Kidney (tissue), 13 donors: ENCODE measurements at regions not wholly inside any gene's neighbourhood (a gene's known extent, or its start where the extent isn't known, plus 50 kb on each side); places are given as distances from the start of the nearest gene placed in this dataset.

Source experiments
- DNase-seq, 5 donors: peaks; one replicate each; pipeline ENCODE4 v3.0.0-alpha.2; 2013 to 2020
- FAIRE-seq: peaks from 2 replicates; lab custom pipeline; 2012; peaks lifted over from hg19 to GRCh38; lab: Jason Lieb, UNC
- H3K27ac ChIP-seq, 2 donors: one replicate each; pipeline ENCODE4 v1.7.0; 2013; ENCODE audit warnings: low read depth in 2 of 2, low read length in 2 of 2, inconsistent platforms in 1 of 2
- H3K27me3 ChIP-seq: one replicate; pipeline ENCODE4 v1.7.1; 2013; ENCODE audit warnings: low read length, inconsistent platforms; ENCODE audit not compliant: control insufficient read depth, insufficient read depth
- H3K36me3 ChIP-seq, 3 donors: one replicate each; pipeline versions ENCODE4 v1.7.0 to v1.7.1; 2013; ENCODE audit warnings: low read length in 3 of 3, control low read depth in 1 of 3, inconsistent platforms in 1 of 3; ENCODE audit not compliant: insufficient read depth in 3 of 3, control insufficient read depth in 2 of 3
- H3K4me1 ChIP-seq, 3 donors: one replicate each; pipeline versions ENCODE4 v1.7.0 to v1.7.1; 2013; ENCODE audit warnings: low read length in 3 of 3, inconsistent platforms in 1 of 3, low read depth in 1 of 3; ENCODE audit not compliant: control insufficient read depth in 2 of 3, insufficient read depth in 2 of 3
- H3K4me3 ChIP-seq, 3 donors: one replicate each; pipeline versions ENCODE4 v1.7.0 to v1.8.1; 2013; ENCODE audit warnings: low read length in 3 of 3, control low read depth in 1 of 3, inconsistent platforms in 1 of 3
- H3K9ac ChIP-seq, 3 donors: one replicate each; pipeline versions ENCODE4 v1.7.0 to v1.7.1; 2013; ENCODE audit warnings: low read length in 3 of 3, control low read depth in 1 of 3, inconsistent platforms in 1 of 3
- H3K9me3 ChIP-seq, 3 donors: one replicate each; pipeline versions ENCODE4 v1.7.0 to v1.7.1; 2013; ENCODE audit warnings: low read length in 3 of 3, control low read depth in 1 of 3, inconsistent platforms in 1 of 3; ENCODE audit not compliant: control insufficient read depth in 2 of 3, insufficient read depth in 1 of 3
- intact Hi-C: fragments of 100-400 bp; cut with DNase I; formaldehyde crosslinking; loops from one replicate; pipeline ENCODE4 v1.11.1; 2022
- TF ChIP-seq, protein P1 (sequence below): IDR thresholded peaks from 3 replicates; pipeline ENCODE4 v1.5.1; 2012; ENCODE audit warnings: mild to moderate bottlenecking, moderate library complexity, borderline replicate concordance; ENCODE audit not compliant: insufficient read depth; ENCODE audit errors: extremely low read depth
- donor health status: control.
- donor health status: control.
- donor health status: control.
- donor health status: control.
- donor health status: control.
- donor health status: DM: yes; HTN: yes; CAD: no.
- donor health status: Normal renal cell carcinoma (clear cell type).

DNA sequence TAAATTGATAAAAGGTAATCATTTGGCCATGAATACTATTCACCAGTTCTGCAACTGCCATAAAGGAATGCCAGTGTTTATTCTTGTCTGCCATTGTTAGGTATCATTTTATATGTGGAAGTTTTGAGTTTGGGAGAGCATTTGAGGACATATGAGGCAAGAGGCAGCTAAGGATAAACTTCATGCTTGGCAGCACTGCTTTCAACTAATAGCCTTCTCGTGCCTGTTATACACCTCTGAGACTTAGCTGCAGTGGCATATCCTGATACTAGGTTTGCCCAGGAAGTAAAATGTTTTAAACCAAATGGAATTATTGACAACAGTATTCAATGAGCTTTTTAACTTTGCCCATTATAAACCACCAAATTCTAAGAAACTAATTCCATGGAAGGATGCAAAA, 126.0 kb upstream of the DPH6 start:
- Histone ChIP-seq H3K4me3 (no peak overlapping the region), H3K9me3 (no peaks in the 10 kb centered on the region), H3K4me1 (peaks cover 5 to 30% (median 7%) of the 10 kb centered on the region in 3 donors), H3K9ac (no peak overlapping the region), H3K27ac (no peak overlapping the region), H3K36me3 (no peaks in the 10 kb centered on the region), H3K27me3 (no peaks in the 10 kb centered on the region)
- FAIRE-seq (no peak), DNase-seq (no peak)
- TF ChIP-seq, protein P1, sequence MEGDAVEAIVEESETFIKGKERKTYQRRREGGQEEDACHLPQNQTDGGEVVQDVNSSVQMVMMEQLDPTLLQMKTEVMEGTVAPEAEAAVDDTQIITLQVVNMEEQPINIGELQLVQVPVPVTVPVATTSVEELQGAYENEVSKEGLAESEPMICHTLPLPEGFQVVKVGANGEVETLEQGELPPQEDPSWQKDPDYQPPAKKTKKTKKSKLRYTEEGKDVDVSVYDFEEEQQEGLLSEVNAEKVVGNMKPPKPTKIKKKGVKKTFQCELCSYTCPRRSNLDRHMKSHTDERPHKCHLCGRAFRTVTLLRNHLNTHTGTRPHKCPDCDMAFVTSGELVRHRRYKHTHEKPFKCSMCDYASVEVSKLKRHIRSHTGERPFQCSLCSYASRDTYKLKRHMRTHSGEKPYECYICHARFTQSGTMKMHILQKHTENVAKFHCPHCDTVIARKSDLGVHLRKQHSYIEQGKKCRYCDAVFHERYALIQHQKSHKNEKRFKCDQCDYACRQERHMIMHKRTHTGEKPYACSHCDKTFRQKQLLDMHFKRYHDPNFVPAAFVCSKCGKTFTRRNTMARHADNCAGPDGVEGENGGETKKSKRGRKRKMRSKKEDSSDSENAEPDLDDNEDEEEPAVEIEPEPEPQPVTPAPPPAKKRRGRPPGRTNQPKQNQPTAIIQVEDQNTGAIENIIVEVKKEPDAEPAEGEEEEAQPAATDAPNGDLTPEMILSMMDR, result no peak
- intact Hi-C loops, result no loop called here

GRCh38 chr15:35673093-35673684, 127.2 kb upstream of the DPH6 start:
- Histone ChIP-seq H3K4me3 (no peak overlapping the region), H3K9me3 (no peaks in the 10 kb centered on the region), H3K27me3 (no peaks in the 10 kb centered on the region), H3K9ac (no peak overlapping the region), H3K27ac (no peak overlapping the region), H3K4me1 (peaks cover 4 to 22% (median 5%) of the 10 kb centered on the region in 3 donors), H3K36me3 (no peaks in the 10 kb centered on the region)
- intact Hi-C loops, result no loop called here
- no peak for DNase-seq
- no peak for FAIRE-seq
- TF ChIP-seq, protein P1, result no peak

DNA sequence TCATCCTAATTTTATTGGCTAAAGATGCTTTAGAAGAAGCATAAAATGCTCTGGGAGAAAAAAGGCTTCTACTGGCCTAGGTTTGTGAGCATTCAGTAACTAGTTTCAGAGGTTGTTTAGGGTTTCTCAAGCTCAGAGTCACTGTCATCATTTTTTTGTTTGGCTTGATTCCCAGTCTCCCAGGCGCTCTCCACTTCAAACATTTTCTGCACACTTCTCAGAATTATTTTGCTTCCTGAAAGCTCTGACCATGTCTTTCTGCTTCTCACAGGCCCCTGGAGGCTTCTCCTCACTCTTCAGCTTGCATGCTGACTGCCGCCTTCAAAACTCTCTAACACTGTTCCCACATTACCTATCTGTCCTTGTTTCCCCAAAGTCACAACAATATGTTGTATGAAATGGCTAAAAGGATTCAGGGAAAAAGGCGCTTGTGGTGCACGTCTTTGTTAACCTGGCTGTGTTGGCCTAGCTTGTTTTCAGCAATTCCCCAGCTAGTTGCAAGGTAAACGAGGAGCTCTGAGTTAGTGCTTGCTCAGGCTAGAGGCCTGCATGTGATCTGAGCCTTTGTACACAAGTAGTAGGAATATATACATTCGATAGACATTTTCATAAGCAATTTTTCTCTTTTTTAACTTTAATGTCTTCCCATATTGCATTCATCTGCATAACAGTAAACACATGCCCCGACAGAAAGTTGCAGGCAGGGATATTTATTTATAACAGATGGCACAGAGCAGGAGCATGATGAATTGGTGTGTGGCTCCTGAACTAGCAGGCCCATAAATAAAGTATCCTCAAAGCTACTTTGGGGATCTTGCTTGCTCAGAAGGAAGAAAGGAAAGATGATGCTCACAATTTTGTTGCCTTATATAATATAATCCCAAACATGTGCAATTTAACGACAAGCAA, 129.2 kb upstream of the DPH6 start:
- peaks cover 4 to 17% (median 5%) of the 10 kb centered on the region in 3 donors for H3K4me1 ChIP-seq
- no peaks in the 10 kb centered on the region for H3K27me3 ChIP-seq
- TF ChIP-seq, protein P1, result no peak
- FAIRE-seq (no peak), DNase-seq (peak in 1 of 5 donors; percentile 55)
- H3K27ac ChIP-seq, result no peak overlapping the region
- no peak overlapping the region for H3K9ac ChIP-seq
- no peaks in the 10 kb centered on the region for H3K9me3 ChIP-seq
- no peaks in the 10 kb centered on the region for H3K36me3 ChIP-seq
- no peak overlapping the region for H3K4me3 ChIP-seq
- intact Hi-C loops, result no loop called here
